GM04504 (cell line): ENCODE measurements at regions not wholly inside any gene's neighbourhood (a gene's known extent, or its start where the extent isn't known, plus 50 kb on each side); places are given as distances from the start of the nearest gene placed in this dataset.

Experiments used
- DNase-seq: peaks from one replicate; pipeline ENCODE4 v3.0.0-alpha.2; 2012; ENCODE audit warnings: low read depth

DNA sequence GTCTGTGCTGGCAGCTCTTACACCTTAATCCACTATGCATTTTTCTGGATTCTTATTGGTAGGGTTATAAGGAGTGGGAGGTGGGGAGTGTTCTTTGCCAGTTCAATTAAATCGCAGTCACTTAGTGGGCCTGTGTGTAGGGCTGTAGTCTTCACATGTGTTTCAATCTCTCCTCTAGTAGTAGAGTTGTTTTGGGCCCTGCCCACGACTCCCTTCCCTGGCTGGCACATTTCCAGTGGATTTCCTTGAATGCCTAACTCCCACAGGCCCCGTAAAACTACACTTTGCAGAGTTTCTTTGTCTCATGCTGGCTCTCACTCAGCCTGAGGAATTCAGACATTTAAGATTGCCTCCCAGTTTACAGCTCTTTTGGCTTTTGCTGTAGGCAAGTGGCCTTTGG, 414.0 kb upstream of the OPRM1 start:
- peak; percentile 1 for DNase-seq

DNA sequence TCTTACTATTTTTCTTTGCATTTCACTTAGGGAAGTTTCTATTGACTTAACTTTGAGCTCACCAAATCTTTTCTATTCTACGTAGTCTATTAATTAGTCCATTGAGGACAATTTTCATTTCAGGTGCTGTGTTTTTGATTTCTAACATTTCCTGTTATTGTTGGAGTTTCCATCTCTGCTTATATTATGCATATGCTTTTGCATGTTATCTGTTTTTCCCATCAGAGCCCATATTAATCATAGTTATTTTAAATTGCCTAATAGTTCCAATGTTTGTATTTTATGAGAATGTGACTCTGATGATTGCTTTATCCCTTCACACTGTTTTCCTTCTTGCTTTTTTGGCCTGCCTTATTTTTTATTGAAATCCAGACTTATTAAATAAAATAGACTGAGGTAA, 414.5 kb upstream of the OPRM1 start:
- no peak for DNase-seq

DNA sequence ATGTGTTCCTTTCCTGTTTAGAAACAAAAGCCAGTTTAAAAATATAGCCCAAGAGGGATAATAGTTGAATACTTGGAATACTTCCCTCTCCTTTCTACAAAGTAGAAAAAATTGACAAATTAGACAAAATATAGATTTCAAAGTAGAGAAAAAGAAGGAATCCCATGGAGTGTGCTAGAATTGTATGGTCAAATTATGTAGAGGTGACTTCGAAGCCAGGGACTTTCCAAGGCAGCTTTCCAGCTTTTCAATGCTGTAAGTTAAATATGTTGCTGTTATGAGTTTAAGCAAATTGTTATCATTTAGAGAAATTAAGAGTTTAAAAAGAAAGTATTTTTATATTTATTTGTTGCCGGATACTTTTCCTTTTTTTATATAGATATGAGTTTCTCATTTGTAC, 415.5 kb upstream of the OPRM1 start:
- DNase-seq, result no peak

DNA sequence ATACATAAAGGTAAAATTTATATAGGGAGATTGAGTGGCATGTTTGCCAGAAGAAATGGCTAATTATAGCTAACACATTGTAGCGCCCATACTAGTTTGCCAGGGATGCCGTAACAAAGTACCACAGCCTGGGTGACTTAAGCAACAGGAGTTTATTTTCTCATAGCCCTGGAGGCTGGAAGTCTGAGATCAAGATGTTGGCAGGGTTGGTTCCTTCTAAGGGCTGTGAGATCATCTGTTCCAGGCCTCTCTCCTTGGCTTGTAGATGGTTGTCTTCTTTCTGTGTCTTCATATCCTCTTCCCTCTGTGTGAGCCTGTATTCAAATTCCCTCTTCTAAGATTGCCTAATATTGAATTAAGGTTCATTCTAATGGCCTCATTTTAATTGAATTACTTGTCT, 417.5 kb upstream of the OPRM1 start:
- DNase-seq, result no peak

DNA sequence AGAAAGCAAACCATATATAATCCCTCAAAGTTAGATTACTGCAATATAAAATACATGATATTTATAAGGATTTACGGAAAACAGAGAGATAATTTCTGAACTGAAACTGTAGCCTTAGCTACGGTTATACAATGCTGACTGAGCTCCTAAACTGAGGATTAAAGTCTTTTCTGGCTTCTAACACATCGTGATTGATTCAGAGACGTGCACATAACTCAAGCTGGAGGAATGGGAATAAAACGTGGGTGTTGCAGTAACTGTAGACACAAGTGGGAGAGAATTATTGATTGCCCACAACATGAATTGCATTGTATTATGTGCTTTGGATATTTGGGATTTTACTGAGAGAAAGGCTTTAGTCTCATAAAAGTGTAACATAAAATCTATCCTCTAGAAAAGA, 418.0 kb upstream of the OPRM1 start:
- DNase-seq, result no peak

DNA sequence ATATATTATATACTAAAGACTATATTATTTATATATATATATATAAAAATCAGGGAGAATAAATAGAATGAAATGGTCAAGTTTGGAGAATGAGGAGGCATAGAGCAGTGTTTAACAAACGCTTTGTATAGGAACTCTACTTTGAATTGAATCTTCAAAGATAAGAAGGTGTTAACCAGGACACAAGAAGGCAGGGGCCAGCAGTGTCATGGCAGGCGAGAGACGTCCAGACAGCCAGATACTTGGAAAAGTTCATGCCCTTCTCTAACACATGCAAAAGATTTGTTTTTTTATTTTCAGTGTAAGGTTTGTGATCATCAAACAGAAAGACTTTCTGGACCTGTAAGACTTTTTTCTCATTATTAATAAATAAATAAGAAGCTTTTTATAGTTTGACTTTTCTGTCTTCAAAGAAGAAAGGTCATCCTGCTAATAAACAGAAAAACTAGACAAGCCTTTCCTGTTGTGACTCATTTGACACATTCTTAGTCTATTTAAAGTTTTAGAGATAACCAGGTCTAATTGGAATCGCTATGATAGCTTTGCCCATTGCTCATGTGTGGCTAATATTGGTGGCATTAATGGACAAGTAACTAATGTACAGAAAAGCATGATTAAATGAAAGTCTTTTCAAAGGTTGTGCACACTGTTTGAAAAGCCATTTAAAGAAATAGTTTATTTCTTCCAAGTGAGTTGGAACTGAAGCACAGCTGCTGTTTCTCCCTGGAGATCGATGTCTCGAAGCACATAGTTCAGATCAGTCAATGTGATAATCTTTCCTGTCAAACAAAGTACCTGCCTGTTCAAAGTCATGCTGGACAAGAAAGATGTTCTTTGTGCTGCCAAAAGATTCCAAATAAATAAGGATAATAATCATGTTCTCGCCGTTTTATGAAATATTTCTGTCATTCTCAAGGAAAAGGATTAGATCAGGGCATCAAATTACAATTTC, 420.4 kb upstream of the OPRM1 start:
- DNase-seq, result no peak

DNA sequence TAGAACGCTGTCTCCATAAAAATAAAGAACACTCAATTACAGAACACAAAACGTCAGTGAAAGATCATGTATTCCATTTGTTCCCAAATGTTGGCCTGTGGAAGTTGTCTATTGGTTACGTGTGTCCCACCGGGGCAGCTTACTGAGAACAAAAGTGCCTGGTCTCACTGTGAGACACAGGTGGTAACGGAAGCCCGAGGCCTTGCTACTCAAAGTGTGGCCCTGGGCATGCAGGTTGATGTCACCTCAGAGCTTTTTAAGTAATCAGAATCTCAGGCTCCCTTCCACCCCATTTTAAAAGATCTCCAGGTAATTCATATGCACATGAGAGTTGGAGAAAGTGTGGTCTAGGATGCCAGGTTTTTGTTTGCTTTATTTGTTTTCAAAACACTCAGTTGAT, 422.5 kb upstream of the OPRM1 start:
- DNase-seq, result no peak

DNA sequence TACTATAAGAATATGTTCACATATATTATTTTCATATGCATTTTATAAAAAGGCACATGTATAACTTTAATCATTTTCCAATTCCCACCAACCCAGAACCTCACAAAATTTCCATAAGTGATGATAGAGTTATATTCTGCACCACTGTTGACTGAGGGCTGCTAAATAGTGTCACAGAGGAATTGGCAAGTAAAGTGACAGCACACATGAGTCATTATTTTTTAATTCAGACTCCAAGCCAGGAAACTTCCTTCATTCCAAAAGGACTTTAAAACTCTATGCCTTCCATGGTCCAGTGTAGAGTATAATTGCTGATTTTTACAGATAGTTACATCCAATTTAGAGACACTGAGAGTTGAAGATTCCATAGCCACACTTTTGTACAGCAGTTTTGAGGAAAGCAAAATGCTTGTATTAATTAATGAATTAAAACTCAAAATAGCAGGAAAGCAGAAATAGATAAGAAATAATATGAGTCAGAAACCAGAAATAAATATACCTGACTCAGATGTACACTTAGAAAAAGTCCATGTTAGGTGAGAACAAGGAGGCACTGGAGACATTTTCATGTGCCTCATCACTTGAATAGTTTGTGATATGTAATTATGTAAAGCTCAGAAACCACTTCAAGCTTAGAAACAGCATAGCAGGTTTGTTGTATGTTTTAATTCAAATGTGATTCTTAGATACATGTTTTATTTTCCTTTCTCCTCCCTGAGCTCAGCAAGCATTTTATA, 425.2 kb upstream of the OPRM1 start:
- no peak for DNase-seq

DNA sequence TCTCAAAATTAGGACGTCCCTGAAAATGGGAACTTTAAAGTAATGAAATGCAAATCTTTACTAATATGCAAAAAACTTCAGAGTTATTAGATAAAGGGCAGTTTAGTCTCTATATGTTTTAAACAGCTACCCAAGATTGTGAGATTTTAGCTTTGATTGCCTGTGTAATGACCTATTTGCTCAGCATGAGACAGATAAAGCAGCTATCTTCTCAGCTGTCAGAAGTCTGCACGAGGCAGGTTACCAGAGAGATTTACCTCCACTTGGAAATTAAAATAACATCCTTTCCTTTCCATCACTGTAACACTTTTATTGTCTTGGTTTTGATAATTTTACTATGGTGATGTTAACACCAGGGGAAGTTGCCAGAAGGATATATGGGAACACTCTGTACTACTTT, 436.6 kb upstream of the OPRM1 start:
- no peak for DNase-seq

DNA sequence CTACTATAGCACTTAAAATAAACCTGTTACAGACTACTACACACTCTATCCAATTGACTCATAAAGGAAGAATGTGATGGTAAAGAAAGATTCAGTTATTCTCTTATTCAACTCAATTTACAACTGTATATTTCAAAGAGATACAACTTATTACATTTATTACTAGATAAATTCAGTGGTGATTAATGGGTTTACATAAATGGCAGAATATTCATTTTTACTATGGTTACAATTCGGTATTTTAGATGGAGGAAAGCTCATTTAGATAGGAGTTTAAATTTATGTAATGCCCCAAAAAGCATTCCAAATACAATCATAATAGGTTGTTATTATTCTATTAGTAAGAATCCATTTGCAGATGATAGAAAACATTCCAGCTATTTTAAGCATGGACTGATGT, 439.1 kb upstream of the OPRM1 start:
- DNase-seq, result no peak

DNA sequence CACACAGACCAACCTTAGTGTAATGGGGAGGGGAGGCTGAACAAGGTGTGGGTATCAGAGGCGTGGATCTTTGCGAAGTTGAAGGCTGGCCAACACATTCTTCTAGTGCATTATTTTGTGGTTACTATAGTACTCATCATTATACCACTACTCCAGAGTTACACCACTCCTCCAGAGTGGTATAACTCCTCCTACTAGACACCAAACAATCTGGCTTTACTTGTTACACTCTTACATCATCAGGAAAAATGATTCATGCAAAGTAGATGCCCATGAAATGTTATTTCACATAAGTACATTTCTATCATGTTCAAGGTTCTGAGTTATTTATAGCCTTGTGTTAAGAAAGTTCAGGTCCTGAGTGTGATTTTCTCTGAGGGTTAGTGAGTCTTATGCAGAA, 443.1 kb upstream of the OPRM1 start:
- DNase-seq, result no peak

DNA sequence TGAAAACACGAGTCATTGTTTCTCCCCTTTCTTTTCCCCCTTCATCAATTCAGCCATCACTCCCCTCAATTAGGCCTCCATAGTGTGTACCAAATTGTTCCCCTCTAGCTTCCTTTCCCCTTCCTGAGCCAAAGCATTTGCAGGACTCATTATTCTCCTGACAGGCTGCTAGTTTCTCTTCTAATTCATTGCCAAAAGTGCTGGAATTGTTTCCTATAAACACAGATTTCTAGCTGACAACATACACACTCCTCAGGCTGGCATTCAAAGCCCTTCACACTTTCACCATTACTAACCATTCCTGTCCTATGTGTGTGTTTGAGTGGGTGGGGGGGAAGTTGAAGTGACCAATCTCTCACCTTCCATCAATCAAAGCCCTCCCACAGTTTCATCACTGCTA, 444.2 kb upstream of the OPRM1 start:
- DNase-seq, result no peak

DNA sequence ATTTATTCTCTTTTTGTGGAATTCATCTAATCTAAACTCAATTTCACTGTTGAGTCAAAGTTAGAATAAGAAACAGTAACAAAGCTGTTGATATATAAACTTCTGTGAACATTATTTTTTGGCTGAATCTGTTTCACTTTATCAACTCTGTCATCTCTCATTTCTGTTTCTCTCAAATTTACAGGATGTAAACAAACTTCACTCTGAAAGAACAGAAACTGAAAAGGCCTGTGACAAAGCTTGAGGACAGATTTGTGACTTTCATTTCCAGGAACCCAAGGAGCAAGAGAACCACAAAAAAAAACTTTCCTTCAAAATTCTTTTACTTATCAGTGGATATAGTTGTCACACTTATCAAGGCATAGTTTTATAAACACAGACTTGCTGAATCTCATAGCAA, 447.9 kb upstream of the OPRM1 start:
- no peak for DNase-seq

DNA sequence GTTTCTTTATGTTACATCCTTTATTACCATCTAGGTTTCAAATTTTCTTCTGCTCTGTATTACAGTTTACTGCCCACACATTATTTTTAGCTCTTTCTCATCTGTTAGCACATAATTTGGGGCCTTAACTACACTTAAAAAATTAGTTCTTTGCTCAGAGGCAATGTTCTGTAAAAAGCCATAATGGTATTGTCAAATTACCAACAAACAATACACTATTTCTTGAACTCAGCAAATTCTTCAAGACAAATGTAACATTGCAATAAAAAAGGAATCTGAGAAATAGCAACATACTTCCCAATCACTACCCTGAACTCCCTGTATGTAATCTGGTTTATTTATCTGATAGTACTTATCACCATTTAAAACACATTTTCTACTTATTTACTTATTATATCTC, 448.6 kb upstream of the OPRM1 start:
- DNase-seq, result no peak

DNA sequence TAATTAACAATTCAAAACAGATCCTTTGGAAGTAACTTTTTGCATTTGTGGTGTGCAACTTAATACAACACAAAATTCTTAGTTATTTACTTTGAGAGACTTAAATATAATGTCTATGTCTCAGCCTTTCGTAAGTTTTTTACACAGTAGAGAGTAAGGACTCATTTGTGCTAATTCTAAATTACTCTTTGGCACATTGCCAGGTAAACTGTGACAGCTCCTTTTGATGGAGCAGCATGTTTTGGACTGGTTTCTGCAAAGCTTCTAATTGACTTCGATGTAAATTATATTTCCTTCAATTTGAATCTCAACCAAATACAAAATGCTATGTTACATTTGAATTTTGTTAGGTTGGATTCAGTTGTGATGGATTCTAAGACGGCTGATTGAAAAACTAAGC, 450.7 kb upstream of the OPRM1 start:
- no peak for DNase-seq

DNA sequence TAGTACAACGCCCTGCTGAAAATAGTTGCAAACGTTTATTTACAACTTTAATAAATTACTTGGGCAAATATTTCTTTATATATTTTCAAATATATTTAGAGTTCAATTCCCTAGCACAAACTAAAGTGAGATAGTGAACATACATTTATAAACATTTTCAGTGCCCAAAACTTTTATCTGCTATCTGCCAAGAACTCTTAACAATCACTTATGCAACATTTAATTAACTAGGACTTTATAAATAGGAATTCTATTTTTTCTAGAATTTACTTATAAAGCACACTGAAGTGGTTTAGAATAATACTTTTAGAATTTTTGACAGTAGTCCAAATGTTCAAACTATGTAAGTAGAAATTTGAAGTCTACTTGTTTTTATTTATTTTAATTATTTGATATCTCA, 452.6 kb upstream of the RGS17 start:
- no peak for DNase-seq

DNA sequence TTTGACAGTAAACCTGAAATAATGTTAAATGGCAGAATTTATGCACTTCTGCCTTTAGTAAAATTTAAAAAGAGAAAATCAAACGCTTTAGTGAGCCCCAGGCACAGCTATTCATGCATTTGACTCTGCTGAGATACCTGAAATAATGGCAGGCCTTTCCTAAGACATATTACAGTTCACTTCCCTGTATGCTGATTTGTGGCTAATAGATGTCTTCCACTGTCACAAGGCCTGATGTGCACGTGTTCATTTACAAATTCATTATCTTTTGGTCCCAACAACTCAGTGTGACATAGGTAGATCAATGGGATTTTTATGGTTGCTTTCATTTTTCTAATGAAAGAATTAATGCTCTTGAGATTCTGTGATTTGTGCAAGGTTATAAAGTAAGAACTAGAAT, 449.7 kb upstream of the RGS17 start:
- DNase-seq, result no peak

DNA sequence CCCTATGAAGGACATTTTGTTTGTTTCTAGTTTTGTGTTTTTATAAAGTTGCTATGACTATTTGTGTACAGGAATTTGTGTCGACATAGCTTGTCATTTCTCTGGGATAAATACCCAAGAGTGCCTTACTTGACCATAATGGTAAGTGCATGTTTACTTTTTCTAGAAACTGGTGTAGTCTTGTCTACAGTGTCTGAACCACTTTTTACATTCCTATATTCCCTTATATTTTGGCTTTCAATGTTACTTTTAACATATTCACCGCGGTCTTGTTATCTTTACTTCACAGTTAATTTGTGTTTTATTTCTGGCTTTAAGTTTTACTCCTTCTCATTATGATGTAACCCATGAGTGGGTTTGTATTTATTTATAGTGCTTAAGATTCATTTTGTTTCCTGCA, 444.4 kb upstream of the RGS17 start:
- no peak for DNase-seq

DNA sequence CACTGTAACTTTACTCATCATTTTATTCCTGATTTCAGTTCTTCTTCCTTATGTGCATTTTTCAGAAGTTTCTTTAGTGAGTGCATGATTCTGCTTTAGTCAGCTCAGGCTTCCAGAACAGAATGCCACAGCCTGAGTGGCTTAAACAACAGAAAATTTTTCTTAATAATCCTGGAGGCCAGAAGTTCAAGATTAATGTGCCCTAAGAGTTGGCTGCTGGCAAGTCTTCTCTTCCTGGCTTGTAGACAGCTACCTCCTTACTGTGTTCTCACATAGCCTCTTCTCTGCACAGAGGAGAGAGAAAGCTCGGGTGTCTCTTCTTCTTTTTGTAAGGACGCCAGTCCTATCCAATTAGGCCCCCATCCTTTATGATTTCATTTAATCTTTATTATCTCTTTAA, 443.1 kb upstream of the RGS17 start:
- no peak for DNase-seq

DNA sequence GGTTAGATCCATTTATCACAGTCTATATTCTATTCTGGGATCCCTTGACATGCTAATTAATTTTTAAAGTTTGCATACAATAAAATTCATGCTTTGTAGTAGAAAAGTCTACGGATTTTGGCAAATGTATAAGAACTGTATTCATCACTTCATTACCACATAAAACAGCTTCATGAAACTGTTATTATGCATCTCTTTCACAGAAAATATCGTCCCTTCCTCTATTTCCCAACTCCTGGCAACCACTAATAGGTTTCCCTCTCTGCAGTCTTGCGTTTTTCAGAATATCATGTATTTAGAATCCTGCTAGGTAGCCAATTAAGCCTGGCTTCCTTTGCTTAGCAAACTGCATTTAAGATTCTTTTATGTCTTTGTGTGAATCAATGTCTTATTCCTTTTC, 441.3 kb upstream of the RGS17 start:
- DNase-seq, result no peak

DNA sequence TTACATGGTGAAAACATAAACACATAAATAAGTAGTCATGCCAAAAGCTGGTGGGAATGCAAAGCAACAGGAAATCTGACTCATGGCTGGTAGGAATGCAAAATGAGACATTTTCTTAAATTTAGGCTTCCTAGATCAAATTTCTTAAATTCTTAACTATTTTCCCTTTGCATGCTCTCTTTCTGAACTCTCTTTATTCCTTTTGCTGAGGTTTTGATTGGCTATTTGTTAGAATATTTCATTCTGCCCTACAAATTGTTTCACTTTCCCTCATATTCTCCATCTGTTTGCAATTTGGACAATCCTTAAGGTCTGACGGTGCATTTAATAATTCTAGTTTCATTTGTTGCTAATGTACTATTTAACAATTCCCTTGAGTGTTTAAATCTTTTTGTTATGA, 437.5 kb upstream of the RGS17 start:
- DNase-seq, result peak; percentile 17

DNA sequence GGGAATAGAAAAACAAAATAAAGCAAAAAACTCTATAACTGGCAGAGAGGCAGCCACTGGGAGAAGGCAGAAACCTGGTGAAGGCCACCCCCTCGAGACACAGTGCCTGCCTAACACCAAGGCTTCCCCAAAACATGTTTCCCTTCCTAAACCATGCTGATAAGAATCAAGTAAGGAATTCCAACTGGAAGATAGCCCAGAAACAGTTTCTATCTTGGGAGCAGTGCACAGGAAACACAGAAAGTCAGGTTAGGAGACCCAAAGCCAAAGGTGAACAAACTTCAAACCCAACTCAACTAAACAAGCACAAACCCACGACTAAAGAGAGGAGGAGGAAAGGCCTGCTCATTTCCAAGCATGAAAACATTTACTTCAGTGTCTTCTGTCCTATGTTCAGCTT, 433.7 kb upstream of the RGS17 start:
- DNase-seq, result no peak

DNA sequence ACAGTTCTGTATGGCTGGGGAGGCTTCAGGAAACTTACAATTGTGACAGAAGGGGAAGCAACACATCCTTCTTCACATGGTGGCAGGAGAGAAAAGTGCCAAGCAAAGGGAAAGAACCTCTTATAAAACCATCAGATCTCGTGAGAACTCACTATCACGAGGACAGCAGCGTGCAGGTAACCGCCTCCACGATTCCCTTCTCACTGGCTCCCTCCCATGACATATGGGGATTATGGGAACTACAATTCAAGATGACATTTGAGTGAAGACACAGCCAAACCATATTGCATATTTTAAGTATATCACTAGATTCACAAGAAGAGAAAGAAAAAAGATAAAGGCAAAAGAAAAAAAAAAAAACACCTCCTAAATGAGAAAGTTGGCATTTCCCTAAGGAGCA, 431.9 kb upstream of the RGS17 start:
- no peak for DNase-seq

DNA sequence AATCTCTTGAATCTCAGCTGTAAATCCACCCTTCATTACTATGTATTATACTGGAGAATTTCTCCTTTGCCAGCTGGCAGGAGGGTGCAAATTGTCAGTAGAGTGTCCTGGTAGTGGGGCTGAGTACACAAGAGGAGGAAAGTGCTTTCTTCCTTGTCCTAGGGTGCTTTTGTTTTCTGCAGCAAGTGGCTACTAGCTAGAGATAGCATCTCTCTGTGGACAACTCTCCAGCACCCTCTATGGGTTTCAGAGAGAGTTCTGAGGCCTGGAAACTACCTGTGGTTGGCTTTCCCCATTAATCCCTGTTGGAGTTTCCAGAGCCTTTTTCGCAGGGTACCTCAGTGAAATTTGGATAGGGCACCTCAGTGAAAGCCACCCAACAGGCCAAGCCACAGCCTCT, 422.5 kb upstream of the RGS17 start:
- DNase-seq, result no peak
